ENCODE measurements at regions not wholly inside any gene's neighbourhood (a gene's known extent, or its start where the extent isn't known, plus 50 kb on each side); places are given as distances from the start of the nearest gene placed in this dataset.
A peak's percentile ranks its signal among the peaks of the same experiment; 100 is the strongest.

DNA sequence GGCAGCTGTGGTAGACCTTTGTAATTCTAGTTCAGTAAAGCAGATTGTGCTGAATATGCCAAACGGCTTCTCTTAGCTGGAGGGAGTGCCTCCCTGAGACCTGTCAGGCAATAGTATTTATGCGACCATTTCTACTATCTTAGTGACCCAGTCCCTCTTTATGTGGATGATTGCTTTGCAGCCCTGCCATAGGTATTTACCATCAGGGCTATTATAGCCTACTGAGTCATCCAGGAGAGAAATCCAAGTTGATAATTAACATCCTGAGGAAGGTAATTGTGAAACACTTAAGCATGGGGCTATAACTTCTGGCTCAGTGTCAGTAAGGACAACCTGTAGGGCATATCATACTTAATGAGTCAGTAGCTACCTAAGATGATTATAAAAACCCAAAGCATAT, 103.9 kb upstream of the MAOA start:
- DNase-seq, result no peak
- no peaks in the 10 kb centered on the region for H3K4me1 Mint-ChIP-seq
- H3K9me3 Mint-ChIP-seq, result no peaks in the 10 kb centered on the region
- H3K27me3 Mint-ChIP-seq, result no peaks in the 10 kb centered on the region
- H3K36me3 Mint-ChIP-seq, result no peaks in the 10 kb centered on the region
- no peak overlapping the region for H3K27ac Mint-ChIP-seq
- H3K4me3 Mint-ChIP-seq, result no peak overlapping the region

DNA sequence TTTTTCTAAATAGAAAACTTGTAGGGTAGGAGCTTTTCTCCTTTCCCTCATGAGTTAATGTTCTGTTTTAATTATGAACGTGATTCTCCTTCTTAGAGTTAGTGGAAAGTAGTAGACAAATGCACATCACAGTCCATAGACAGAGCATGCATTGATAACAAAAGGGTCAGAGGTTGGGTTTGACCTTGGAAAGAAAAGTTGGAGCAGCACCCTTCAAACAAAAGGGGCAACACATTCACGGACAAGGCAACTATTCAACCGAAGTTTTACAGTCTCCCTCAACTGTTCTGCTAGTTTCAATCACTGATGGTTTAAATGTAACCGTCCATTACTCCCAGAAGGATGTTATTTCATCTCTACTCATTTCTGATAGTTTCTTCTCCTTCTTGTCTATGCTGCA, 103.4 kb upstream of the MAOA start:
- Mint-ChIP-seq H3K27me3 (no peaks in the 10 kb centered on the region), H3K36me3 (no peaks in the 10 kb centered on the region), H3K27ac (no peak overlapping the region), H3K4me3 (no peak overlapping the region), H3K4me1 (no peaks in the 10 kb centered on the region), H3K9me3 (no peaks in the 10 kb centered on the region)
- DNase-seq, result no peak

DNA sequence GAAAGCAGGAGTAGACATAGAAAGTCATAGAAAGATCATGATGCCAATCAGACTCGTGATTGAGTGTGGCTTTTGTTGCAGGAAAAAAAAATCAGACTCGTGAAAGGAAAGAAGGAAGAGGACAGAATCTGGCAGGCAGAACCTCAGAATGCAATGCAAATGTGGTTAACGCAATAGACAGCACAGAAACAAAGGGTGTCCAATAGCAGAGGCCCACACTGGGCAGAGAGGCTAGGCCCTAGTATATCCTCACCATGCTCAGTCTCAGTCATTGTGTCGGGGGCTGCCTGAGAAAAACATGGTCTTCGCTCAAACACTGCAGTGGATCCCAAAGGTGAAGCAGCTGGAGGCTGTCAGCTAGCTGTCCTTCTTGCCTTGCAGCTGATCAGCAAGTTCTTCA, 102.8 kb upstream of the MAOA start:
- H3K9me3 Mint-ChIP-seq, result no peaks in the 10 kb centered on the region
- no peak overlapping the region for H3K4me3 Mint-ChIP-seq
- H3K27ac Mint-ChIP-seq, result no peak overlapping the region
- H3K36me3 Mint-ChIP-seq, result no peaks in the 10 kb centered on the region
- DNase-seq, result no peak
- H3K27me3 Mint-ChIP-seq, result no peaks in the 10 kb centered on the region
- H3K4me1 Mint-ChIP-seq, result no peaks in the 10 kb centered on the region

DNA sequence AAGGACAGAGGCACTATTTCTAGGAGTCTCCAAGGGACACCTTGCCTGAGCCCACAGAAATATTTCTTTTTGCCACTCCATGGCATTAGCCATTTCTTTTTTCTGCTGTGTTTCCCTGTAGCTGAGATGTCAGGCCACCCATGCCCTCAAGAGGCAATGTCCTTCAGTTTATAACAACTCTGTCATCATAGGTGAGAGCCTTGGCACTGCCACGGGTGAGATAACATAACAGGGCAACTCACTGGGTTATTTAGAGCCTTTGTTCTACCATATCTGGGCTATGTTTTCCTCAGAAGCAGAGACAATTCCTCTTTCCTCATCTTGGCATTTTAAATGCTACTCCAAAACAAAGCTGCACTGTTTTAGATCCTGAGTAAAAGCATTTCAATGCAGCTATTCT, 99.9 kb upstream of the MAOA start:
- no peaks in the 10 kb centered on the region for H3K27me3 Mint-ChIP-seq
- no peak overlapping the region for H3K4me3 Mint-ChIP-seq
- no peaks in the 10 kb centered on the region for H3K9me3 Mint-ChIP-seq
- DNase-seq, result no peak
- no peaks in the 10 kb centered on the region for H3K36me3 Mint-ChIP-seq
- no peaks in the 10 kb centered on the region for H3K4me1 Mint-ChIP-seq
- H3K27ac Mint-ChIP-seq, result no peak overlapping the region

DNA sequence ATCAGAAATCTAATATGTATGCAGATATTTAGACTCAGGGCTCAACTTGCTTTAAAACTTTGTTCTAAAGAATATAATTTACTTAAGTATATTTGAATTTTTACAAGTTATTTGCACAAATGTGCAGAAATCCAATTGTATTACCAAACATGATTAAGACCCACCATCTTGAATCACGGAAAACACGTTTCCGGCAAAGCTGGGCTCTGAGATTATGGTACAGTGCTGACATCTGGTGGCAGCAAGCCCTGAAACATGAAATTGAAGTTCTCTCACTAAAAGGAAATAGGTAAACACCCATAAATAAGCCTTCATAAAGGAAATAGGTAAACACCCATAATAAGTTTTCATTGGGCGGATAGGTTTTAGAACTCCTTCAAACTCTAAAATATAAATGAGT, 98.3 kb upstream of the MAOA start:
- Mint-ChIP-seq H3K9me3 (no peaks in the 10 kb centered on the region), H3K4me1 (no peaks in the 10 kb centered on the region), H3K27me3 (no peaks in the 10 kb centered on the region), H3K27ac (no peak overlapping the region), H3K4me3 (no peak overlapping the region), H3K36me3 (no peaks in the 10 kb centered on the region)
- peak; percentile 33 for DNase-seq

DNA sequence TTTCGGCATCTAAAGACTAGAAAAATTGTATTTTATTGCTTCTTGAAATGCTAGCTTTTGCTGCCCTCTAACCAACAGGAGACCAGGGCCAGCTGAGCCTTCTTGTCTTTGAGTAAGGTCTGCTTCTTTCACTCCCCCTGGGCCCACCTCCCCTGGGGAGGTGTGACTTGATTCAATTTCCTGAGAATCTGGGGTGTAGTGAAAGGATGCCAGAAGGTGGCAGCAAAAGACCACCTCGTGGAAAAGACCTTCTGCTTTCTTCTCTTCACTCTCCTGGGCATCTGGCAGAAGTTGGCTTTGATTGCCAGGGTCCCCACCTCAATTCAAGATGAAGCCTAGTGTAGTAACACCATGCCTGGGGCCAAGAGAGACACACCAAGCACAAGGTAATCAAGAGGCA, 96.5 kb upstream of the MAOA start:
- no peaks in the 10 kb centered on the region for H3K4me1 Mint-ChIP-seq
- H3K4me3 Mint-ChIP-seq, result no peak overlapping the region
- no peaks in the 10 kb centered on the region for H3K9me3 Mint-ChIP-seq
- H3K27ac Mint-ChIP-seq, result no peak overlapping the region
- DNase-seq, result peak; percentile 8
- no peaks in the 10 kb centered on the region for H3K36me3 Mint-ChIP-seq
- no peaks in the 10 kb centered on the region for H3K27me3 Mint-ChIP-seq

DNA sequence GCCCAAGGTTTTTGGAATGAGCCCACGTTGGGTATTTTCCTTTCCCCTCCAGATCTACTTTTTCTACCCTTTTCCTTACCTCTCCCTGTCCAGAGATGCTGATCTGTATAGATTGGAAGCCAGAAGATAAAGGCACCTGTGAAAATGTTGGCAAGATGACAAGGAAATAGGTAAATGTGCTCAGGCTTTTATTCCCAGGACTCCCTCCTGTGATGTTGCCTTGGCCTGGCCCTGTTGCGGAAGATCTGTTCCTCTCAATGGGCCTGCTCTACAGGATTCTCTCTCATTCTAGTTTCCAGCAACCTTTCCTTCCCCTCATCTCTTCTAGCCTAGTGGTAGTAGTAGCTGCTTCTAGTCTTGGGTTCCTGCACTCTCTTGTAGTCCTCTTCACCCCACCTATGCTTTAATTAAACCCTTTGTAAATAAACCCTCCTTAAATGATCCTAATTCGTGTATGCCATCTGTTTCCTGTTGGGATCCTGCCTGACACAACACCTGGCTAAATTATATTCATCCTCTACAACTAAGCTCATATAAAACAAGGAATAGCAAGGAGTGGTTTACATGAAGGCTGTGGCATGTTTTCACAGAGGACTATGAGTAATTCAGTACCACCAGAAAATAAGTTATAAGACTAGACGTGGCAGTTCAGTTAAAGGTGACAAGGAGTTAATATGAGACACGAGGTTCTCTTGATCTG, 95.7 kb upstream of the MAOA start:
- no peaks in the 10 kb centered on the region for H3K27me3 Mint-ChIP-seq
- no peak for DNase-seq
- no peak overlapping the region for H3K4me3 Mint-ChIP-seq
- no peaks in the 10 kb centered on the region for H3K9me3 Mint-ChIP-seq
- no peak overlapping the region for H3K27ac Mint-ChIP-seq
- H3K36me3 Mint-ChIP-seq, result no peaks in the 10 kb centered on the region
- H3K4me1 Mint-ChIP-seq, result no peaks in the 10 kb centered on the region

DNA sequence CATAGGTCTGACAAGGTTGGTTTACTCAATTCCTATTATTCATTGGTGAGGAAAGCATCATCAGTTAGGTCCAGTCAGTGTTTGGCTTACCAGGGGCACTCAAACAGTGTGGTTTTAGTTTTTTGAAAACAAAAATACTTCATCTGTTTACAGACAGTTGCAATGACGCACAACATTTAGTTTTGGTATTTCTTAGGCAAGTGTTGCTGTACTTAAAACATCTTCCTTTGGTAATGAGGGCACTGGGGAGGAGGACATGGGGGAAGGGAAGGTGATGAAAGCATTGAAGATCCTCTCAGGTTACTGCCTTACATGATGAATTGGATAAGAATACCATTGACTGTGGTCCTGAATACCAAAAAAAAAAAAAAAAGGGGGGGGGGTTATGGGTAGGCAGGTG, 93.7 kb upstream of the MAOA start:
- Mint-ChIP-seq H3K4me1 (no peaks in the 10 kb centered on the region), H3K36me3 (no peaks in the 10 kb centered on the region), H3K27ac (no peak overlapping the region), H3K27me3 (no peaks in the 10 kb centered on the region), H3K9me3 (no peaks in the 10 kb centered on the region), H3K4me3 (no peak overlapping the region)
- DNase-seq, result no peak

DNA sequence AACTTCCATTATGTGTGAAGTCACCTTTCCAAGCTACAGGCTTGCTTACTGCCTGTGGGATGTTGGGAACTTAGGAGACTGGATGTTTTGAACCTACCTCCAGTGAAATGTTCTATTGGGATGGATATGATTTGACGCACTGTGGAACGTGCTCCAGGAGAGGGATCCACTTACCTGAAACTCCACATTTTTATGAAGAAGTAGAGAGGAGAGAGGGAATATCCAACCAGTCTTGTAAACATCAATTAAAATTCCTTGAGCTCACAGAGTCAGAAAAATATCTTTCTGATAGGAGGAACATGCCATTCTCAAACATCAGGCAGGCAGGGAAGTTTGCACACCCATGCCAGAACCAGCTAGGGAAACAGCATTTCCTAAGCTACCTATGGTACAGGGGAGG, 91.1 kb upstream of the MAOA start:
- no peaks in the 10 kb centered on the region for H3K27me3 Mint-ChIP-seq
- H3K9me3 Mint-ChIP-seq, result no peaks in the 10 kb centered on the region
- DNase-seq, result no peak
- H3K4me1 Mint-ChIP-seq, result no peaks in the 10 kb centered on the region
- H3K36me3 Mint-ChIP-seq, result peaks cover 2% of the 10 kb centered on the region
- H3K4me3 Mint-ChIP-seq, result no peak overlapping the region
- no peak overlapping the region for H3K27ac Mint-ChIP-seq

DNA sequence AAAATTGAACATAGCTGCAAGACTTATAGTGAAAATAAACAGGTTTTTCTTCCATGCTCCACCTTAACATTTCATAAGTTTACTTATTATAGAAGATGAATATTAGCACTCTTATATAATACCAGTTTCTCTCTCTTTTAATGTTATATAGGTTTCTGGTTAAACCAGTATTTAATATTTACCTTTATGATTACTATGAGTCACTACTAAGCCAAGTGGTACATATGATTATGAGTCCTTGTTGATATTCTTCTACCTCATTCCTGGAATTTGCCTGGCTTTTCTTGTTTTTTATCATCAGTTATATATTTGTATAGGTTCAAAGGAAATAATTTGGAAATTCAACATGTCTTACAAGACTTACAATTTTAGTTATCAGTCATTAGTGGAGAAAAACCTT, 89.9 kb upstream of the MAOA start:
- Mint-ChIP-seq H3K36me3 (peaks cover 2% of the 10 kb centered on the region), H3K4me1 (no peaks in the 10 kb centered on the region), H3K27me3 (no peaks in the 10 kb centered on the region), H3K27ac (no peak overlapping the region), H3K4me3 (no peak overlapping the region), H3K9me3 (no peaks in the 10 kb centered on the region)
- DNase-seq, result no peak

DNA sequence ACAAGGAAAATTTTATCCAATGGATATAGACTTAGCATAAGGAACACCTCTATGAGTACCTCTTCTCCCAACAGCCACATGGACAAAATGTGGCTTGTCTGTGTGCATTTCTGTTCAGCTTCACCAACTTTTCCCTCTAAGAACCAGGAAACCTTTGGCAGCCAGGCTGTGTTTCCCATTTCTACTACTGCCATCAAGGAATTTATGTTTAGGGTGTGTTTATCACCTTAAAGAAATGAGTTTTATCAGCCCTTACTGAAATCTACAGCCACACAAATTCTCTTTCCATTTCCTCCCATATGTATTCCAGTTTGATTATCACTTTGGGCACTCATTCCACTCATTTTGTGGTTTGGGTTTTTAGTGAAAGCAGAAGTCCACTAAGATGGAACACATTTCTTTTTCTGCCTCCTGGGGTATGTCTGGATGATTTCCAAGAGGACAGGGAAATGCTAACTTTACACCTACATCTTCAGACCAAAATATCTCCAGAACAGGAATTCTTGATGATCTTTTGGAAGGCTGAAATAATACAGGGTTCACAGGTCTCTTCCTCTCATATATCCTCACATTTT, 82.6 kb upstream of the MAOA start:
- H3K4me3 Mint-ChIP-seq, result no peak overlapping the region
- H3K9me3 Mint-ChIP-seq, result peaks cover 1% of the 10 kb centered on the region
- DNase-seq, result no peak
- H3K27me3 Mint-ChIP-seq, result no peaks in the 10 kb centered on the region
- H3K27ac Mint-ChIP-seq, result no peak overlapping the region
- H3K36me3 Mint-ChIP-seq, result peaks cover 2% of the 10 kb centered on the region
- no peaks in the 10 kb centered on the region for H3K4me1 Mint-ChIP-seq

DNA sequence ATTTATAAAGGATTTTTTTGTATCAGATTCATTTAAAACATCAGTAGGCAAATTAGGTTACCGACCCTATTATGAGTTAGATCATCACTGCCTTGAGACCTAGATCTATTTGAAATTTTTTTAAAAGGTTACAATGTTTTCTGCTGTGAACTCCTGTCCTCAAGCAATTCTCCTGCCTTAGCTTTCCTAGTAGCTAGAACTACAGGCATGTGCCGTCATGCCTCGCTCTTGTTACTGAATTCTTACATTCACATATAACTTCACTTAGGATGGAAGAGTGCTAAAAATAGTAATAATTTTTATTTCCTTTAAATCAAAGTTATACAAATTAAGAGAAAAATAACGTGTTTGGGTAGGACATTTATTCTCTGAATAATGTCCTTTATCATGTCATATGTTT, 75.5 kb upstream of the MAOA start:
- Mint-ChIP-seq H3K36me3 (no peaks in the 10 kb centered on the region), H3K27ac (no peak overlapping the region), H3K9me3 (no peaks in the 10 kb centered on the region), H3K4me3 (no peak overlapping the region), H3K4me1 (peaks cover 2% of the 10 kb centered on the region), H3K27me3 (no peaks in the 10 kb centered on the region)
- no peak for DNase-seq

DNA sequence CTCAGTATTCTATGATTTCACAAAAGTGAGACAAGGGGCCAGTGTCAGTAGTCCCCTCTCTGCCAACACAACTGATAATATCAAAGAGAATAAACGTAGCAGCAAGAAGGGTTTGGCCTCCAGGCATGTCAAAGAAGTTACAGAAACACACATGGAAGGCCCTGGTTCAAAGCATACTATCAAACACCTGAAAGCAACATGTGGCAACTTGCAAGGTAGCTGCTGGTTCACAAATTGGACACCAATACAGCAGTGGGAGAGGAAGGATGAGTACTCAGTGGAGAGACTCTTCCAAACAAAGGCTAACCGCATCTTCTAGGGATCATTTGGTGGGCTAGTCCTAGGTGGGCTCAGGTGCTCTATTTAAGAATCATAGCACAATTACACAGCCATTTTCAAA, 74.9 kb upstream of the MAOA start:
- no peak overlapping the region for H3K4me3 Mint-ChIP-seq
- peaks cover 2% of the 10 kb centered on the region for H3K4me1 Mint-ChIP-seq
- no peaks in the 10 kb centered on the region for H3K9me3 Mint-ChIP-seq
- DNase-seq, result no peak
- H3K36me3 Mint-ChIP-seq, result no peaks in the 10 kb centered on the region
- H3K27me3 Mint-ChIP-seq, result no peaks in the 10 kb centered on the region
- H3K27ac Mint-ChIP-seq, result no peak overlapping the region

DNA sequence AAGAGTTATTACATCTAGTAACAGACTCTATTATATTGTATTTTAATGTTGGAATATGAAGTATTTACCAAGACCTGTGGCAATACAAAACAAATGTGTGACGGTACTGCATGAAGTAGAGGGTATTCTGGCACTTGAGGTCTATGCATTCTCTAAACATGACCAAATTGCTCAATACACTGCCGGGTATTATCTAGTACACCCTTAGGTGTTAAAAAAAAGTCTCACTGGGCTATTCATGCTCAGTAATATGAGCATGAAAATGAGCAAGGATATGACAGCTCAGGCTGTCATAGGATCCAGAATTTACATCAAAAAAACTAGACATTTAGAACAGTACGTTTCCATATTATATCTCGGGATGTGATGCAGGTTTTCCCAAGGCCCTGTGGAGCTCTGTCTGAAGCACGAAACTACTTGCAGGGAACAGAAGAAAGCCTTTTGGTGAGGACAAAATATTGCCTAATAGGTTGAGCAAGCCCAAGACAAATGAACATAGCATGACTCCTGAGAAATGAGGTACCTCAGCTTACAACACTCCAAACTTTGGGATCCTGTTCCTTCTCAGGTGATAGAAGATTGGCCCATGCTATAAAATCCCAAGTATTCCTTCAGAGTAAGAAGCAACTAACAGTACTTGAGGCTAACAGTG, 74.1 kb upstream of the MAOA start:
- H3K27ac Mint-ChIP-seq, result no peak overlapping the region
- DNase-seq, result no peak
- H3K36me3 Mint-ChIP-seq, result no peaks in the 10 kb centered on the region
- peaks cover 2% of the 10 kb centered on the region for H3K4me1 Mint-ChIP-seq
- H3K4me3 Mint-ChIP-seq, result no peak overlapping the region
- H3K27me3 Mint-ChIP-seq, result no peaks in the 10 kb centered on the region
- H3K9me3 Mint-ChIP-seq, result no peaks in the 10 kb centered on the region

DNA sequence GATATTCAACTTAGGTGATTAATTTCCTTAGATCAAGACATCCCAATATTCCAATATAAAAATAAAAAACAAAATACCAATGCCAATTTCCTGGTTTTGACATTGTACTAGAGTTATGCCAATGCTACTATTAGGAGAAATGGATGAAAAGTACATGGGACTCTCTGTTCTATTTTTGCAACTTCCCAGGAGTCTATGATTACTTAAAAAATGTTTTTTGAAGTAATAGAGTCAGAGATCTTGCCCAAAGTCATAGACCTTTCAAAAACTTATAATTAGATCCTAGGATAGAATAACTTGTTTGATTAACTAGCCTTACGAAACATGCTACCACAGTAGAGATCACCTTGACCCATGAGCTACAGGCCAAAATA, 73.6 kb upstream of the MAOA start:
- no peak for DNase-seq
- H3K4me3 Mint-ChIP-seq, result no peak overlapping the region
- H3K27me3 Mint-ChIP-seq, result no peaks in the 10 kb centered on the region
- H3K36me3 Mint-ChIP-seq, result no peaks in the 10 kb centered on the region
- H3K4me1 Mint-ChIP-seq, result peaks cover 2% of the 10 kb centered on the region
- H3K27ac Mint-ChIP-seq, result no peak overlapping the region
- no peaks in the 10 kb centered on the region for H3K9me3 Mint-ChIP-seq

DNA sequence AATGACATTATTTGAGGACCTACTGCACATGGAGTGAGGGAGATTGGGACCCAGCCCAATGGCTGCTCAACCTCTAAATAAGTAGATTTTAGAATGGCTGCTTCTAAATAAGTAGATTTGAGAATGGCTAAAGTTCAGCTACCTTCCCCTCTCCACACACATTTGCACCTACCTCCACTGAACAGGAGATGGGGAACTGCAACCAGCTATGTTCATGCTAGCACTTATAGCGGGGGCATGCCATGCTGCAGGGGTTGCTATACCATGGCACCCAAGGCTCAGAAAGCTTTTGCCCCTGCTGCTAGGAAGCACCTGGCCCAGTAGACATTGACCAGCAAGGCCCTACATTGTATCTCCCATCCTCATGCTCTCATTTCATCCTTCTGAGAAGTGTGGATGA, 70.2 kb upstream of the MAOA start:
- Mint-ChIP-seq H3K27ac (no peak overlapping the region), H3K4me3 (no peak overlapping the region), H3K27me3 (no peaks in the 10 kb centered on the region), H3K36me3 (no peaks in the 10 kb centered on the region), H3K4me1 (no peaks in the 10 kb centered on the region), H3K9me3 (no peaks in the 10 kb centered on the region)
- DNase-seq, result no peak
